Cardiac muscle cell (in vitro differentiated cells and primary cell): ENCODE measurements at regions not wholly inside any gene's neighbourhood (a gene's known extent, or its start where the extent isn't known, plus 50 kb on each side); places are given as distances from the start of the nearest gene placed in this dataset.
A peak's percentile ranks its signal among the peaks of the same experiment; 100 is the strongest.

Experiments used
- DNase-seq, 2 donors: peaks; one replicate each; pipeline versions ENCODE4 v3.0.0 to v3.0.0-alpha.2; 2010 to 2017; ENCODE audit warnings: low read depth in 1 of 2, low spot score in 1 of 2
- H3K27ac ChIP-seq: fragments of 200-600 bp; sonication (generic); 2 replicates; pipeline ENCODE4 v1.5.1; 2016
- H3K27me3 ChIP-seq: fragments of 200-600 bp; sonication (generic); 2 replicates; pipeline ENCODE4 v1.6.0; 2016; ENCODE audit warnings: control low read depth
- H3K36me3 ChIP-seq: fragments of 200-600 bp; sonication (generic); 2 replicates; pipeline ENCODE4 v1.5.1; 2016; ENCODE audit warnings: control low read depth
- H3K4me1 ChIP-seq: fragments of 200-600 bp; sonication (generic); 2 replicates; pipeline ENCODE4 v1.8.1; 2017; ENCODE audit warnings: low read depth, mild to moderate bottlenecking, mixed run types
- H3K4me3 ChIP-seq: fragments of 200-600 bp; sonication (generic); 2 replicates; pipeline ENCODE4 v1.5.1; 2016; ENCODE audit warnings: mild to moderate bottlenecking
- H3K9me3 ChIP-seq: fragments of 200-600 bp; sonication (generic); 2 replicates; pipeline ENCODE4 v1.5.1; 2017; ENCODE audit warnings: low read depth, mild to moderate bottlenecking, control low read depth
- CTCF ChIP-seq: IDR thresholded peaks from 2 replicates; pipeline ENCODE4 v1.5.1; 2012; ENCODE audit warnings: low read depth, mild to moderate bottlenecking, low read length

- Histone ChIP-seq H3K4me1 (no peaks in the 10 kb centered on the region), H3K27me3 (no peaks in the 10 kb centered on the region), H3K9me3 (no peaks in the 10 kb centered on the region), H3K27ac (no peak overlapping the region), H3K4me3 (no peak overlapping the region), H3K36me3 (no peaks in the 10 kb centered on the region)
- DNase-seq, result no peak
- TF ChIP-seq CTCF, result no peak
Observed at GRCh38 chr16:9219813-9220212, 128.4 kb downstream of the HAPSTR1 start.

- Histone ChIP-seq H3K27me3 (no peaks in the 10 kb centered on the region), H3K27ac (no peak overlapping the region), H3K36me3 (no peaks in the 10 kb centered on the region), H3K9me3 (no peaks in the 10 kb centered on the region), H3K4me1 (no peaks in the 10 kb centered on the region), H3K4me3 (no peak overlapping the region)
- peak; percentile 2 to 41 for DNase-seq
- TF ChIP-seq CTCF, result no peak
Observed at GRCh38 chr16:9225527-9226316, 134.3 kb downstream of the HAPSTR1 start.

- Histone ChIP-seq H3K36me3 (no peaks in the 10 kb centered on the region), H3K4me3 (no peak overlapping the region), H3K27ac (no peak overlapping the region), H3K27me3 (no peaks in the 10 kb centered on the region), H3K4me1 (no peaks in the 10 kb centered on the region), H3K9me3 (no peaks in the 10 kb centered on the region)
- no peak for TF ChIP-seq CTCF
- DNase-seq, result no peak
Observed at GRCh38 chr16:9226924-9227323, 135.5 kb downstream of the HAPSTR1 start.

- Histone ChIP-seq H3K9me3 (no peaks in the 10 kb centered on the region), H3K27ac (no peak overlapping the region), H3K4me1 (no peaks in the 10 kb centered on the region), H3K27me3 (no peaks in the 10 kb centered on the region), H3K4me3 (no peak overlapping the region), H3K36me3 (no peaks in the 10 kb centered on the region)
- no peak for TF ChIP-seq CTCF
- DNase-seq, result no peak
Observed at GRCh38 chr16:9231039-9231438, 139.6 kb downstream of the HAPSTR1 start.

GRCh38 chr16:9232102-9232770 lies 140.8 kb downstream of the HAPSTR1 start:
- TF ChIP-seq CTCF, result no peak
- DNase-seq, result no peak
- Histone ChIP-seq H3K27ac (no peak overlapping the region), H3K4me1 (no peaks in the 10 kb centered on the region), H3K27me3 (no peaks in the 10 kb centered on the region), H3K4me3 (no peak overlapping the region), H3K36me3 (no peaks in the 10 kb centered on the region), H3K9me3 (no peaks in the 10 kb centered on the region)
